Stimulated activated CD8-positive, alpha-beta memory T cell treated with anti-CD3 and anti-CD28 coated beads, Interleukin-15, amount 100 ng/mL, for 24 hours (primary cell): ENCODE measurements at regions not wholly inside any gene's neighbourhood (a gene's known extent, or its start where the extent isn't known, plus 50 kb on each side); places are given as distances from the start of the nearest gene placed in this dataset.

Source experiments
- DNase-seq: peaks from one replicate; pipeline ENCODE4 v3.0.0-alpha.2; 2020; ENCODE audit warnings: low read depth

DNA sequence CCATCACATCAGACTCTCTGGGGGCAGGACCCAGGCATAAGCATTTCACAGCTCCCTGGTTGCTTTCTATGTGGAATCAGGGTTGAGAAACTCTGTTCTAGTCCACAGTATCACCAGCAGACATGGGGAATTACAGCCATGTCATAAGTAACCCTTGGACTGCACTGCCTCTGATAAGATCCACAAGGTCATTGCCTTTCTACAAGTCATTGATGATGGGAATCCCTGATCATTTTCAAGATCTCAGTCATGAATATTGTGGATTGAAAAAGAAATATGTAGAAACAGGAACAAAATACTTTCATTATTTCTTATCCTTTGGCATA is 304.1 kb downstream of the KLF6 start:
- no peak for DNase-seq

DNA sequence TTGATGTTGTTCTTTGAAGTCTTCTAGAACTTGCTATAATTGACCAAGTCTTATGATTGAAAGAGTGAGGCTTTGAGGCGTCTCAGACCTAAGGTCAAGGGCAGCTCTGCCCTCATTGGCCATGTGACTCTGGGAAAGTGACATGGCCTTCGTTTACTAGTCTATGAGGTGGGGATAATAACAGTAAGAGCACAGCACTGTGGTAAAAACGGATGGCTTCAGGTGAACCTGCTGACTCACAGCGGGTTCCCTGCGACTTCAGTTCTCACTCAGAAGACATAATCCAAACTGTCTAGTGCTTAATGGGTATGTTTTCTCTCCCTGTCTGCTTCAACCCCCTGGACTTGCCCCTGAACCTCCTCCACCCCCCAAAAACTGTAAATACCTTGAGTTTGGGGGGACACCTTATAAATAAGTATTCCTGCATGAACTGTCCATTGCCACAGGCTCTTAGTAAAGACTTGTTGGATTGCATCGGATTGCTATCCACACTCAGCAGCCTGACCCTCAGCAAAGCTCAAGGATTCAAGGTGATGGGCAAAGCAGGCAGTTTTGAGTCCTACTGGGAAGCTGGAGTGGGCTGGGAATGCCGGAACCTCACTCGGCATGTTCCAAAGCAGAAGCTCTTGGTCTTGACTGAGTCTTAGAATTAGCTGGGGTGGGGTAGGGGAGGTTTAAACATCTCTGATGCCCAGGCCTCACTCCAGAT is 304.6 kb downstream of the KLF6 start:
- DNase-seq = no peak

GRCh38 chr10:3478632-3479240 is 306.2 kb upstream of the PITRM1 start:
- no peak for DNase-seq

GRCh38 chr10:3478153-3478552 is 305.6 kb upstream of the PITRM1 start:
- no peak for DNase-seq

DNA sequence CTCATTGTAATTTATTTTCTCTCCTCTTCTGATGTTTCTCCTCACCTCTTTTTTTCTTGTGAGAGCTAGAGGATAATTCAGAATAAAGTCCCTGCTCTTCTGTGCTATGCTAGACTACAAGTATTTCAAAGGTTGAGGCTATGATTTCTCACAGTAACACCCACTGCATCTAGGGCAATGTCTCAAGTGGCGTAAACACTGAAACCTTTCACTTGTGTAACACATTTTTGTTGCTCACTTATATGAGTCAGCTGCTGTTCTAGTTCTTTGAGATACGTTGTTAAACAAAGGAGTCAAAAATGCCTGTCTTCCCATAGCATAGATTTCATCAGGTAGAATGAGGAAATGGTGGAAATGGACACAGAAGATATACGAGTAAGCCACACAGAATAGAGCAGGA is 305.1 kb upstream of the PITRM1 start:
- DNase-seq = no peak

DNA sequence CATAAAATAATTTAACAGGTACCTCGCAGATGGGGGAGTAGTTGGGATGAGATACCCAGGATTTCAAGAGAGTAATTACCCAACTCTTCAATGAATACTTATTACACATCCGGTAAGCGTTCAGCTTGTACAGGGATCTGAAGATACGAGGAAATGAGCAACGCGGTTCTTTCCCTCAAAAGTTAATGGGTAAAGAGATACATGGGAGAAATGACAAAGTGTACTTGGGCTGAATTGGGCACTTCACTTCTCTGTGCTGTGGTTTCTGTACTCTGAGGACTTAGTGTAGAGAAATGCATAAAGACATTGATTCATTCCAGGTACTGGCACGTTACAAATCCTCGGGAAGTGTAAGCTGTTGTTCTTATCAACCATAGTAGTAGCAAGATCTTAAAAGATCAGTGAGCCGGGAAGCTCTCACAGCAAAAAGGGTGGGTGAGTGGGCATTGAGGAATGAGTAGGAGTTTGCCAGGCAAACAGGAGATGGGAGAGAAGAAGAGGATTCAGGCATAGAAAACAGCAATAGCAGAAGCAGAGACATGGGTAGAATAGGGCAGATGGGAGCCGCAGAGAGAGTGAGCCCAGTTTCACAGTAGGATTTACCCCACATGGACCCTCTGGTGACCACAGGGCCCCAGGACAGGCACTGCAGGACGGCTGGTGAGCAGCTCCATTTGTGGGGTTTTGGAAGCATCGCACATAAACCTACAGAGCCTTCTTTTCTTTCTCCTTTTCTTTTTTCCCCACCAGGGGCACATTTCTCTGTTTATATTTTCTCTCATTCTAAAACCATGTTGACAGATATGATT is 304.3 kb upstream of the PITRM1 start:
- no peak for DNase-seq

- no peak for DNase-seq
Observed at GRCh38 chr10:3476186-3476585, 303.6 kb upstream of the PITRM1 start.

- no peak for DNase-seq
Observed at GRCh38 chr10:3475367-3475766, 302.8 kb upstream of the PITRM1 start.

DNA sequence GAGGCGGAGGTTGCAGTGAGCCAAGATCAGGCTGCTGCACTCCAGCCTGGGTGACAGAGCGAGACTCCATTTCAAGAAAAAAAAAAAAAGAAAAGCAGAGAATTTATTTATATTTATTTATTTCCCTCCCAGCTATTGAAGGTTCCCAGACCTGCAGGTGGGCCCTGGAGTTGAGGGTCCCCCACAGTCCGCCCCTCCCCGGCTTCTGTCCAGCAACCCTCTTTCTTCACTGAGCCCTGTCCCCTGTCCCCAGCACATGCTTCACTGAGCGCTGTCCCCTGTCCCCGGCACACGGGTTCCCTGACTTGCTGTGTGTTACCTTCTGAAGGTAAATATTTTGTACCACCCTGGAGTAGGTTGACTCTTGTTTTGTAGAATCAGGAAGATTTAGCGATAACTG is 301.7 kb upstream of the PITRM1 start:
- DNase-seq = no peak

DNA sequence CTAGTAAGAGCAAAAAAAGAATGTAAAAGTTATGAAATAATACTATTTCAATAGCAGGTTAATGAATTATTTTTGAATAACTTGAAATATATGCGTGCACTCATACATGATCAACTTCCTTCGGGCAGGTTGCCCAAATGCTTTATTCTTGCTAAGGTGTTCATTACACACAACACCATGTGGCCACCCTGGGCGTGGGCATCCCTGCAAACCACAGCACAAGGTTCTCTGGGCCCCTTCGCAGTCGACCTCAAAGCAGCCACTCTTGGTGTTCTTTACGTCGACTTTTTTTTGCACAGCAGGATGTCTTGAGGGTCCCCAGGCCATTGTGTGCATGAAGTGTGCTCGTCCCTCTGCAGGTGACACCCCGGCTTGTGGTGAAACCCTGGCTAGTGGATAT is 300.7 kb upstream of the PITRM1 start:
- DNase-seq = no peak

DNA sequence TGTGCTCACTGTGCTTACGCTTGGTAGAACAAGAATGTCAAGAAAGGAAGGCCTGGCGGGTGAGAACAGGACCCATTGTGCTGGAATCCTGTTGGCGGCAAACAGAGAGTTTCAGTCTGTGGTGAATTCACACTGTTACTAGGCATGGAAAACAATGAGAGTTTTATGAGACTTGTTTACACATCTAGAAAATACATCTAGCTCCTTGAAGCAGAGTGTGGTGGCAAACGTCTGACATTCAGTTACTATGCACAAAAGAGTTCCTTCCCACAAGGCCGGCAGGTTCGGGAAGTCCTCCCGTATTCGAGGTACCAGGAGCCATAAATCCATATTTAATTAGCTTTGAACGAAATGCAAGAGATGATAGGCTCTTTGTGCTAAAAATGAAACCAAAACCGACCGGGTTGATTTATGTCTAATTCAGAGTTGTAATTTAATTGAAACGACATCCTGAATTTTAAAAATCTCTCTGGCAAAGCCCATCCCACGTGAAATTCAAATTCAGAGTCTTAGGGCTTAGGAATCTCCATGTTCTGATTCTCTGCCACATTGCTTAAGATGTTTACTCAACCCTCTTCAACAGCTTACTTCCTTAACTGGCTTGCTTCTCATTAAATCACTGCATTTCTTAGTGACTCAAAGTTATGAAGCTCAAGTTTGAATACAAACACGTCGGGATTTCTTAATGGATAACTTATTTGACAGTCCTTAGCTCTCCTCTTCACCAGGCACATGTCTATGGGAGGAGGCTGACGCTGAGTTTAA is 299.9 kb upstream of the PITRM1 start:
- DNase-seq = no peak

- no peak for DNase-seq
Observed at GRCh38 chr10:3471927-3472286, 299.3 kb upstream of the PITRM1 start.

- no peak for DNase-seq
Observed at GRCh38 chr10:3471472-3471871, 298.9 kb upstream of the PITRM1 start.

GRCh38 chr10:3470191-3470590 is 297.6 kb upstream of the PITRM1 start:
- no peak for DNase-seq

DNA sequence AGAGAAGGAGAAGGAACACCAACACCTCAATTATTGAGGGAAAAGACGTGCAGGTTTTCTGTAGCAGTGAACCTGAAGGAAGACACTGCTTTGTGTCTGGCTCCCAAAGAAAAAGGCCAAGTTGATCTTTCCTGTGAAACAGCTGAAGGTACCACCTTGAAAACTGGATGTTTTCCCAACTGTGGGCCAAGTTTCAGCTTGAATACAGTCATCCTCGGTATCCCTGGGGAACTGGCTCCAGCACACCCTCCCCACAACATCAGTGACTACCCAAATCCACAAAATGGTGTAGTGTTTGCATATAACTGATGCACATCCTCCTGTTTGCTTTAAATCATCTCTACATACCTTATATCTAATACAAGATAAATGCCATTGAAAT is 297.0 kb upstream of the PITRM1 start:
- no peak for DNase-seq

GRCh38 chr10:3468919-3469638 is 296.5 kb upstream of the PITRM1 start:
- no peak for DNase-seq

DNA sequence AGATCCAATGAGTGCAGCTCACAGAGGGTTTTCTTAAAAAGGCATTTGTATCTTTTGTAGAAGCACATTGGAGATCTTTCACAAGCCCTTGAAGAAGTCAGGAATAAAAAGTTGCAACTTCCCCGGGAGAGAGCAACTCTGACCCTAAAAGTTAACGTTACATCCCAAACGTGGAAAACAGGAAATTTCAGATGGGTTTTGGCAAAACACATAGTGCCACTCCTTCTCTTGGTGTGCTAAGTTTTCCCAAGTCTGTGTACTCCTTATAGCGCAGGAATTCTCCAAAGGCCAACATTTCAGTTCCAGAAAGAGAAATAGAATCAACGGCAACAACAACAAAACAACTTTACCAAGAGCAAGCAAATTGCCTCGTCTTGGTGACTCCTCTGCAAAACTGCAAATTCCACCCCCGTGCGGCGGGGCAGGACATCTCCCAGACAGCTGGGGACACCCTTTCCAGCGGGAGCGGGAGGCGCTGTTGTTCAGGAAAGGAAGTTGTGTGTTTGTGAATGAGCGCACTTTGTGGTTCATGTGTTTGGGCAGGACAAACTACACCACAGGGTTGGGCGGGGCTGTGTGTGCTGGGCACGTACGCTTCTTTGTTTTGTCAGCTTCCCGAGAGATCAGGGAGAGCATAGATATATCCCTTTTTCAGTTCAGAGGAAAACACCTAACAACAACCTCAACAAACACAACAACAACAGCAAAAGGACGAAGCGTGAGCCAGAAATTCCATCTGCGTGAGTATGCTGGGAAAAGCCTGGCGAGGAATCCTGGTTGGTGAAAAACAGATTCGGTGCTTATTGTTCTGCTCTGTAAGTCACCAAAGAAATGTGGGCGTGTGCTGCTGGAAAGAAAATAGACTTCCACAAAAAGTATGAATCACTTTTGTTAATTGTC is 294.7 kb upstream of the PITRM1 start:
- DNase-seq = no peak

- no peak for DNase-seq
Observed at GRCh38 chr10:3465406-3465891, 292.9 kb upstream of the PITRM1 start.

DNA sequence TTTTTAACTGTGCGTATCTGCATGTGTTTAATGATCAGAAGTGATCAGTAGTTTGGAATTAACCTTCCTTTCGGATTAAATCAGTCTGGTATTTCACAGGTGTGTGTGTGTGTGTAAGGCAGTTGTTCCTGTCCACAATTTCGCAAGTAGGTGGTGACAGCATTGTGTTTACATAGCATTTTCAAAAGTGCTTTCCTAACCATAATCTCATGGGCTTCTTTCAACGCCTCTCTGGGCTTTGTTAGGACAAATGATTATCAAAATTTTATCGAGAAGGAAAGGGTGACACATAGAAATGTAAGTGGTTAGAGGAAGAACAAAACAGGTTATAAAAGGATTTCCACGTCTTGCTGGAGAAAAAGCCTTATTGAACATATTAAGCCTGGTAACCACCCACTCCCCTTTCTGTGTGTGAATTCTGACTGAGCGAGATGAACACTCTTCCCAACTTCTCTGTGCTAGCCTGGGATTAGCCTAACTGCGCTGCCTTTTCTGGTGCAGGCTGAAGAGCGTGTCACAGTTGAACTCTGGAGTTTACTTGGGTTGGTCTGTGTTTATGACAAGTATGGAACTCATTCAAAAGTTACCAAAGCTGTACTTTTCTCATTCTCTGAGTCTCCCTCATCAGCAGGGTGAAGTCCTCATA is 292.3 kb upstream of the PITRM1 start:
- DNase-seq = no peak

GRCh38 chr10:3460420-3461128 is 288.0 kb upstream of the PITRM1 start:
- DNase-seq = no peak
